HG02973 (cell line): ENCODE measurements at regions not wholly inside any gene's neighbourhood (a gene's known extent, or its start where the extent isn't known, plus 50 kb on each side); places are given as distances from the start of the nearest gene placed in this dataset.

ENCODE experiments used
- ATAC-seq: cut with Tn5 transposase; IDR thresholded peaks from one replicate; pipeline ENCODE4 v1.9.1; 2021; ENCODE audit warnings: moderate library complexity; ENCODE audit not compliant: unreplicated experiment

DNA sequence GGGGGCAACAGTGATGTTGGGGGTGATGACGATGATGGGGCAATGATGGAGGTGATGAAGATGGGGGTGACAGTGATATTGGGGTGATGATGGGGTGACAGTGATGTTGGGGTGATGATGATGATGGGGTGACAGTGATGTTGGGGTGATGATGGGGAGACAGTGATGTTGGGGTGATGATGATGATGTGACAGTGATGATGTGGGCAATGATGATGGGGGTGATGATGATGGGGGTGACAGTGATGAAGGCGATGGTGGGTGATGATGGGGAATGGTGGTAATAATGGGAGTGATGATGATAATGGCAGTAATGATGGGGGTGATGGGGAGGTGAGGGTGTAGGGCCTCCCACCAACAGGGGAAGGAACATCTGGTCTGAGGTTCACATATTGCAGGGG, 150.6 kb downstream of the ERMARD start:
- ATAC-seq, result no peak

DNA sequence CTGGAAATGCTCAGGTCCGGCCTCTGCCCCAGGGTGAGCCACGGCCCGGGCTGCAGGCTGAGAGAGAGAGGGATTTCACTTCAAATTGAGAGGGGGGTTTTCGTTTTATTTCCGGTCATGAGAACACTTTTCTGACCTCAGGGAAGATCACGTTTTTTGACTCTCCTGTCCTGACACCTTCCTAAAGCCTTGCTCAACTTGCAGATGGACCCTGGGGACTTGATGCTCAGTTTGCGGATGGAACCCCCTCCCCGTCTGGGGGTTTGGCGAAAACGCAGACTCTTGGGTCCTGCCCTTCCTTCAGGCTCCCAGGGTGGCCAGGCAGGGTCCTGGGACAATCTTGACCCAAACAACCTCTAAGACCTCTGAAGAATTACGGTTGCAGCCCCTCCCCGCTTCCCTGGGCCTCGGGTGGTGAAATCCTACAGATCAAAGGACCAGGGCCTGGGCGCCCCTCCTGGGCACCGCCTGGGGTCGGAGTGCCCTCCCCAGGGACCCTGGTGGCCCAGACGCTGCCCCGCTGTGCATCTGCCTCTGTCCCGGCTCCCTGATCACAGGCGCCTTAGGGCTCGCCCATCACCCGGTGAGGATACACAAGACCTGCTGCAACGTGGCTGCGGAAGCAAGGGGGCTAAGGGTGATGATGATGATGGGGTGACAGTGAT, 148.2 kb downstream of the ERMARD start:
- no peak for ATAC-seq

DNA sequence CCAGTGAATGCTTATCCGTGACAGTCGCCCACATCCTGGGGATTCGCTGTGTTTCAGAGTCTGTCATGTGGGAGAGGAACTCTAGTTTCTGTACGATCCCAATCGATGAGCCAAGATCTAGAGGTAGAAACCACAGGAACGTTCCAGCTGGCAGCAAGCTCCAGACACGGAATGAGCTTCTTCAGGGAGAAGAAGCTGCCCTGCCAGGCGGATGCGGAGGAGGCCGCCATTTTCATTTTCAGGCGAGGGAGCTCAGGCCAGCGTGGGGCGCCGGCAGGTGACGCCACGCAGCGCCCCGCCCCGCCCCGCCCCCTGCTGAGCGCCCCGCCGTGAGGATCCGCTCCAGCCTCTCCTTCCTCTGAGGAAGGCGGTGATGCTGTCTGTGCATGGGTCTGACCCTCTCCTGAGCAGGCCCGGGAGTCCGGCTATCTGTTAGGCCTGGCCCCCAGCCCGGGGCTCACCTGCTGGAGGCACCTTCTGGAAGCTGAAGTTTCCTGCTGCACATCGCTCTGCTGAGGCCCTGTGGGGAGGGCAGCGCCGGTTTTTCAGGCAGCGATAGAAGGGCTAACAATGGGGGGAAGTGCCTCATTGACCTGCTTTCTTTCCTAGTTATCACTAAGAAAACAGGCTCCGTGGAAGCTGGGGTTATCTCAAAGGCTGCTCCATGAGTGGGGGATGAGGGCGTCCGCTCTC, 147.5 kb downstream of the ERMARD start:
- ATAC-seq, result no peak

DNA sequence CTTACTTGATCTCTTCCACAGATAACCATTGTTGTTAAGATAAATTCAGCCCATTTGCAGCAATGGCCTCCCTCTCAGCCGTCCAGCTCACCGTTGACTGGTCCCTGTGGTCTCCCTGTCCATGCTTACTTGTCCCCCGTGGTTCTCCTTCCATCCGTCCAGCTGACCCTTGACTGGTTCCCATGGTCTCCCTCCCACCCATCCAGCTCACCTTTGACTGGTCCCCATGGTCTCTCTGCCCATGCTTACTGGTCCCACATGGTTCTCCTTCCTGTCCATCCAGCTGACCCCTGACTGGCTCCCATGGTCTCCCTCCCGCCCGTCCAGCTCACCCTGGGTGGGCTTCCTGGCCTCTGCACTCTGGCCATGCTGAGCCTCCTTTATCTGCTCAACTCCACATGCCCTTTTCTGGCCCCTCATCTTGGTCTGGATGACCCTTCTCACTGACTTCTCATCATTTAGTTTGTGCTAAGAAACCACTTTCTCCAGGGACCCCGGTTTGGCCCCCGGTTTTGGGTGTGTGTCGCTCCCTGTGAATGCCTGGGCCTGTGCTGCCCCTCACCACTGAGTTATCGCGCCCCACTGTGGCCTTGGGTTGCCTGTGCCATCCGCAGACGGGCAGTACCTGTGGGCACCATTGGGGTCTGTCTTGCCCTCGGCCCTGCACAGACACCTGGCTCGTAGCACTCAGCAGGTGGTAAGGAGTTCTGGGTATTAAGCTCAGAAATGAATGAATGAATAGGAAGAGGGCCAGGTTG, 146.4 kb downstream of the ERMARD start:
- ATAC-seq, result no peak

DNA sequence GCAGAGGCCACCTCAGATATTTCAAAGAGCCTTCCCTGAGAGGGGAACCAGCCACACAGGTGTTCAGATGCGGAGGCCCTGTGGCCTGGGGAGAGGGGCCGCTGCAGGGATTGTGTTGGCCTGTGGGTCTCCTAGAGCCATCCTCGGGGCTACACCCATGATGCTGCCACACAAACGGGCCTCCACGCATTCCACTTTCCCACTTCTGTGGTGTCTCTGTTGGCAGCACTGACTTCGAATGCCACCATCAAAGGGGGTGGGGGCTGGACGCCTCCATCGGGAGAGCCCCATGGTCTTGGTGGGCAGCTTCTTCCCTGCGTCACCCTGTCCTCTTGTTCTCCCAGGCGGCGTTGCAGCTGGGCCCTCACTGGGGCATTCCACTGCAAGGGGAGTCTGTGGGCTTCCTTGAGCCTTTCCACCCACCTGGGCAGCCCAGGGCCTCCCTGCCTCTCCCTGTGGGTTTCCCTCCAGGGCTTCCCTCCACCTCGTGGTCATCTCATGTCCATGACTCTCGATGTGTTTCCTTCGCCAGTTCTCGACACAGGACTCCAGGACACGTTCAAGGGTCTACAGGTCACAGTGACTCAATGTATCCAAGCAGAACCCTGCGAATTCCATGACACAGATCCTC, 145.5 kb downstream of the ERMARD start:
- ATAC-seq, result no peak

DNA sequence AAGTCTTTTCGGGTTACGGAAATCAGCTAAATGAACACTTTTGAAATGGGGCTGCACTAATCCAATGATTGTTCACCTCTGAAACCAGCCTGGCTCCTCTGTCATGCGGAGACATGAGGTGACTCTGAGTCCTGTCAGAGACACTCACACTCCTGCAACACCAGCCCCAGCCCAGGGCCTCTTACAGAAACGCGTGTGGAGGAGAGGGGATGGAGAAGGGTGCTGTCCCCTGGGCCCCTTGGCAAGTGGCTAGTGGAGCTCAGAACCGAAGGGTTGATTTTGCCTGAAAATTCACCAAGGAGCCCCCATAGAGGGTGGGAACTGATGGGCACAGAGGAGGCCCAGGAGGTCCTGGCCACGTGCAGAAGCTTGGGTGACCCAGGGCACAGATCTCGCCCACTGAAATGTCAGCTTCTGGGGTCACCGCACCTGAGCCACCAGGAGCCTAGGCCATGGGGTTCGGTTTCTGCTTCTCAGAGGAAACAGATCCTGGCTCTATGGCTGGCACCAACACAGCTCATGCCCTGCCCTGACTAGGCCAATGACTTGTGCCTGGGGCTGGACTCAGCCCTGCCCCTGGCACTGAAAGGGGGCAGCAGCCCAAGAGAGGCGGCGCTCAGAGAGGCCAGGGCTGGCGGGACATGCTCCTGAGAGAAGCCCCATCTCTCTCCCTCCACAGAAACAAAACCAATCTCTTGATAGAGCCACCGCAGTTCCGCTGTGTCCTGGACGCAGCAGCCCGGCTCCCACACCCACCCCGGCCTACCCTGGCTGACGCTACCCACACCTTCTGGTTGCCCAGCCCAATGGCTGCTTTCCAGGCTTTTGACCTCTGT, 144.7 kb downstream of the ERMARD start:
- ATAC-seq, result no peak

DNA sequence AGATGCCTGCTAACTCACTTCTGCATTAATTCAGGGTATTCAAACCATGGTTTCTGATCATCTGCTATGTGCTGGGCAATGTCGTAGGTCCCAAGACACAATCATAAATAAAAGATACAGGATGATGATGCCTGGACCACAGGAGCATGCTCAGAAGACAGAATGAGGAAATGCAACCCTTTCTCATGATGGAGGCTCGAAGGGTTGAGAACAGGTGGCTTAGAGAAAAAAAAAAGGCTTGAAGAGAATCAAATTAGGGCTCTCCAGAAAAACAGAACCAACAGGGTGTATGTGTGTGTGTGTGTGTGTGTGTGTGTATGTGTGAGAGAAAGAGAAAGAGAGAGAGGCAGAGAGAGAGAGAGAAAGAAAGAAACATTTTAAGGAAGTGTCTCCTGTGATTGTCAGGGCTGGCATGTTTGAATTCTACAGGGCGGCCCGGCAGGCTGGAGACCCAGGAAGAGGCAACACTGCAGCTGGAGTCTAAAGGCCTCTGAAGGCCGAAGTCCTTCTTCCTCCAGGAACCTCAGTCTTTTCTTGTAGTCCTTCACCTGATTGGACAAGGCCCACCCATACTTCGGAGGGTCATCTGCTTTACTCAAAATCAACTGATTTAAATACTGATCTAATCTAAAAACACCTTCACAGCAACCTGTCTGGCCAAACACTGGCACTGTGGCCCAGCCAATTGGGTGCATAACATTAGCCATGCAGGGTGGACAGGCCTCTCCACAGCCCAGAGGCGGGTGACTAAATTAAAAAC, 143.8 kb downstream of the ERMARD start:
- ATAC-seq, result no peak

DNA sequence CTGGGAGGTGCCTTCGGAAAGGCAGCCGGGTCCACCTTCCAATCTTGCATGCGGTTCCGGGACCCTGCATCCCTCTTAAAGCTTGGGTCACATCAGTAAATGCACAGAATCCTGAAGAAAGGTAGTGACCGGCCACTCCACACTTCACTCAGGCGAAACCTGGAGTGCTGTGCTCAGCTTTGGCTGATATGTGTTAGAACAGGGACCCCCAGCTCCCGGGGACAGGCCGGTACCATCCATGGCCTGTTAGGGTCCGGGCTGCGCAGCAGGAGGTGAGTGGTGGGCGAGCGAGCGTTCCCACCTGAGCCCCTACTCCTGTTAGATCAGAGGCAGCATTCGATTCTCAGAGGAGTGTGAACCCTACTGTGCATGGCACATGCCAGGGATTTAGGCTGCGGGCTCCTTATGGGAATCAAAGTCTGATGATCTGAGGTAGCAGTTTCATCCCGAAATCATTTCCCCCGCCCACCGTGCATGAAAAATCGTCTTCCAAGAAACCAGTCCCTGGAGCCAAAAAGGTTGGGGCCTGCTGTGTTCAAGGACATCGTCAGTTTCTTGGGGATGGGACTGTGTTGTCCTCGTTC, 143.0 kb downstream of the ERMARD start:
- no peak for ATAC-seq

DNA sequence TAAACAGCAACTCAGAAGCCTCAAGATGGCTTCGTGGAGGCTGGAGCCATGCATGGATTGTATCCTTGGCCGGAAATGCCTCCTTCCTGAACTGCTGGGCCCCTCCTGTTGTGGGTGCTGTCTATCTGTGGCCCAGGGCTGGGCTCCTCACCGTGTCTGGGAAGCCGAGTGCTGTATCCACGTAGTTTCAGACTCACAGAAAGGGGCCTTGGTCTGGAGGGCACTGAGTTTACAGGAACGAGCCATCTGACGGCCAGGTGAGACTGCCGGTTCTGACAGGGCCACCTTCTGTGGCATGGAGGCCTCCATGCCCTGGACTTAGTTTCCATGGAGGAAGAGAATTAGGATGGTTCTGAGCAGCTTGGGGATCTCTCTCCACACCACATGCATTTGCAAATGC, 142.2 kb downstream of the ERMARD start:
- ATAC-seq, result no peak

DNA sequence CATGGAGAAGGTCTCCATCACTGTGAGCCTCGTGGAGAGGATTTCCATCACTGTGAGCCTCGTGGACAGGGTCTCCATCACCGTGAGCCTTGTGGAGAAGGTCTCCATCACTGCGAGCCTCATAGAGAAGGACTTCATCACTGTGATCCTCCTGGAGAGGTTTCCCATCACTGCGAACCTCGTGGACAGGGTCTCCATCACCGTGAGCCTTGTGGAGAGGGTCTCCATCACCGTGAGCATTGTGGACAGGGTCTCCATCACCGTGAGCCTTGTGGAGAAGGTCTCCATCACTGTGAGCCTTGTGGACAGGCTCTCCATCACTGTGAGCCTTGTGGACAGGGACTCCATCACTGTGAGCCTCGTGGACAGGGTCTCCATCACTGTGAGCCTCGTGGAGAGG, 140.4 kb downstream of the ERMARD start:
- ATAC-seq, result no peak

DNA sequence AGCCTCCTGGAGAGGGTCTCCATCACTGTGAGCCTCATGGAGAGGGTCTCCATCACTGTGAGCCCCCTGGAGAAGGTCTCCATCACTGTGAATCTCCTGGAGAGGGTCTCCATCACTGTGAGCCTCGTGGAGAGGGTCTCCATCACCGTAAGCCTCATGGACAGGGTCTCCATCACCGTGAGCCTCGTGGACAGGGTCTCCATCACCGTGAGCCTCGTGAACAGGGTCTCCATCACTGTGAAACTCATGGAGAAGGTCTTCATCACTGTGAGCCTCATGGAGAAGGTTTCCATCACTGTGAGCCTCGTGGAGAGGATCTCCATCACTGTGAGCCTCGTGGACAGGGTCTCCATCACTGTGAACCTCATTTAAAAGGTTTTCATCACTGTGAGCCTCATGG, 140.0 kb downstream of the ERMARD start:
- ATAC-seq, result no peak

DNA sequence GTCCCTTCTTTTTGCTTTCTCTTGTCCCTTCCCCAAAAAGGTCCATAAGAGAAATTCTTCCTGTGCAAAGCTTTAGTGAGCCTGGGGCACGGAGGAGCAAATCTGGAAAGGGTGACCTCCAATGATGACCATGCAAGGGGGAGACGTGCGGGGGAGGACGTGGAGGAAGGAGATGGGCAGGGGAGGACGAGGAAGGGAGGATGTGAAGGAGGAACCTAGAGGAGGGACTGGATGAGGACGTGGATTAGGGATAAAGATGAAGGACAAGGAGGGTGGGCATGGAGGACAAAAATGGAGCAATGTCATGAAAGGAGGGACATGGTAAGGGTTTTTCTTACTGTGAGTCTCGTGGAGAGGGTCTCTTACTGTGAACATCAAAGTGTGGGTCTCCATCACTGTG, 139.5 kb downstream of the ERMARD start:
- ATAC-seq, result no peak

DNA sequence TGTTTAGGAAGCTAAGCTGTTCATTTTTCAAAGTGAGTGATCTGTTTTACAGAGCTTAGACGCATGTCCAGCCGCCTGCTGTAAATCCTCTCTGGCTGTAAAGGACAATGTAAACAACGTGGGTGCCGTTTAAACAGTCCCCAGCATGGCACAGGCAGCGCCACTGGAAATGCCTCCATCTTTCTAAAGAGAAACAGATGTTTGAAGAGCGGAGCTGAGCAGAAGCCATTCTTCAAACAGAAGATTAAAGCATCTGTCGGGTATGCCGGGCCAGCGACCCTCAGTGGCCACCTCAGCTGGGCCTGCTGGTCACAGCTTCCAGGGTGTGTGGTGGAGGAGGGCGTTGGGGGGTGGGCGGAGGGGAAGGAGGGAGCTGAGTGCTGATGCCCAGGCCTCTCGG, 138.6 kb downstream of the ERMARD start:
- no peak for ATAC-seq

DNA sequence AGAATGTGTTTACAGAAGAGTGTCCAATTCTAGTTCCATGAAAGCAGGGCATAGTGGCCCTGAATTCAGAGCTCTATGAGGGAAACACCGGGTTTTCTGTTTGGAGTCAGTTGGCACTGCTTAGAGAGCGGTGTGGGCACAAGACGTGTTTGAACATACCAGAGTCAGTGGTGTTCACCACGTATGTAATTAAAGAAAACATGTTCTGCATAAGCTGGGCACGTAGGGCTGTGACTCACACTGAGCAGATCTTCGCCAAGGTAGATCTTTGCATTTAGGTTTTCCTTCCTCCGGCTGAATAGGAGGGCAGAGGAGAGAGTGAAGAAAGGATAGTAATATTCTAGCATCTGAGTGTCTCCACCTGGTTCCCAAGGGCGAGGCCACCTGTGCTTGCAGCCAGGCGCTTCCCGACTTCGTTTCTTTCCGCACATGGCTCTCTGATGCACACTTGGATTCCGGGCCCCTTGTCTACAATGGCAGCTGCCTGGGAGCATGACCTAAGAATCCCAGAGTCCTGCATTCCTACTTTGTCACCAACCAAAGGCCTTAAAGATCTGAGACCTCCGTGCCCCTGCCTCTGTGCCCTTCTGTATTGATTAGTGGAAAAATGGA, 136.2 kb downstream of the ERMARD start:
- no peak for ATAC-seq

DNA sequence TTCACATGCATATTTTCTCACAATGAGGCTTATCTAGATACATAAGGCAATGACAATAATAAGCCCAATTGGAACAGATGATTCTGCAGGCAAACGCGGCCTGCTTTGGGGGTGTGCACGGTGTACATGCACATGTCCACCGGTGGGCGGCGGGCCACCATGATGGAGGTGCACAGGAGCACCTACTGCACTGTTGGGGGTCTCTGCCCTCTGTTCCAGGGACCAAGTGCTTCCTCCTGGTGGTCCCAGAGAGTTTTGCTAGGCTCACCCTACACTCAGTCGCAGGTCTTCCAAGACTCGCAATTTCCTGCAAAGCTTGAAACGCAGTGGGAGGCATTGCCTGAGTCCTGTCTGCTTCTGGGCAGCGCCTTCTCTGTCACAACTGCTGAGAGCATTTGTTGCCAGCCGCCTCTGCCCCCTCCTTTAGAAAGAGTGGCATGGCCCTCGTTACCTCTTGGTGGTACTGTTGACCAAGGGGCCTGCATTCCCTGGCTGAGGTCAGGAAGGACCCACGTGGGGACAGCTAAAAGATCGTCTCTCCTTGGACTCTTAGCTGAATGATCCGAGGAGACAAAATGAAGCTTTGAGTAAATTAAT, 135.3 kb downstream of the ERMARD start:
- no peak for ATAC-seq

DNA sequence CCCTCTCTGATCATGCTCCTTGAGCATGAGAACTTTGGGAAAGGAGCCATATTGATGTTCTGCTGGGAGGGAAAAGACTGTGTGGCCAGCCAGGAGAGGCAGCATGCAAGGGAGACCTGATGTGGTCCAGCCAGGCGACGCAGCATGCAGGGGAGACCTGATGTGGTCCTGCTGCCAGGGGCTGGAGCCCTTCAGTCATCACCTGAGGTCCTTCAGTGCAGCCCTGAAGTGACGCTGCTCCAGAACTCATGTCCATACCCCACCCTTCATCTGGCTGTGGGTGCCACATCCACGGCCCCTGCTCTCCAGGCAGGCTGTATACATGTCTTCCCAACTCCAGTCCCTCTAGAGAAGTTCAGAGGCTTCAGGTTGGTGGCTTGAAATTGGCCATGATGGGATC, 134.4 kb downstream of the ERMARD start:
- no peak for ATAC-seq

DNA sequence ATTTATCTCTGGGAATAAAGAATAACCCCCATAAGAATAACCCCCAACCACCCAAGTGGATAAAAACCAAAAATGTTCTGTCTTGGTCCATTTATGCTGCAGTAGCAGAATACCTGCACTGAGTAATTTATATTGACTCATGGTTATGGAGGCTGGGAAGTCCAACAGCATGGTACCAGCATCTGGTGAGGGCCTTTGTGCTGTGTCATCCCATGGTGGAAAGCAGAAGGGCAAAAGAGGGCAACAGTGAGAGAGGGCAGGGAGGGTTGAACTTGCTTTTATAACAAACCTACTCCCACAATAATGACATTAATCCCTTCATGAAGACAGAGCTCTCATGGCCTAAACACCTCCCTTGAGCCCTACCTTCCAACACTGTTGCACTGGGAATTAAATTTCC, 133.7 kb downstream of the ERMARD start:
- no peak for ATAC-seq

DNA sequence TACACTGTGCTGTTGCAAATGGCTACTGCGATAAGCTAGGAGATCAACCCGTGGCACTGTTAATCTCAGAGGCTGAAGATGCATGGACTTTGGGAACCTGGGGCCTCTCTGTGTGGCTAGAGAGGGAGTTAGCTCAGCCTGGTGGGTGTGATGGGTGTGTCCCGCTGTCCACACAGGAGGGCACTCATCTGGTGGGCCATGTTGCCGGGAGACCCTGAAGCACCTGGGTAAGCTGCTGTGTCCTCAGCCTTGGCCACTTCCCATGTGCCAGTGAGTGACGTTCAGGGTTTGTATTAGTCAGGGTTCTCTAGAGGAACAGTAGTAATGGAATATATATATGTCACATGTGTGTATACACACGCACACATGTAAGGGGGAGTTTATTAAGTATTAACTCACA, 132.7 kb downstream of the ERMARD start:
- no peak for ATAC-seq

DNA sequence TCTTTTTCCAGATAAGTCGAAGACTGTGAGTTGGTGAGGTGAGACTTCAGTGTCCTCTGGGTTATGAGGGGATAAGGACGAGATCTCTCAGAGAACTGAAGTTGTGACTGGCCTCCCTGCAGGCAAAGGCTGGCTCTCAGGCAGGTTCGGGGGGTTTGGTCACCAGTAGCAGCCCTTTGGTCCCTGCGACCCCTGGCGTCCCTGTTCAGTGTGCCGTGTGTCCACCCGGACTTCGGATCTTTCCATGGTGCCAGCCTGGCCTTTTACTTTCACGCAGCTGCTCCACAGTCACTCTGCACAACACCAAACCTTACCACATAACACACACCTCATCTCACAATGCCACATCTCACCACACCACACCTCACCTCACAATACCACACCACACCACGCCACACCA, 131.9 kb downstream of the ERMARD start:
- ATAC-seq, result no peak
